GM23338 (cell line): ENCODE measurements at regions not wholly inside any gene's neighbourhood (a gene's known extent, or its start where the extent isn't known, plus 50 kb on each side); places are given as distances from the start of the nearest gene placed in this dataset.

ENCODE experiments used
- CREB1 ChIP-seq: fragments of 250-450 bp; sonication (Bioruptor Pico); IDR thresholded peaks from 2 replicates; pipeline ENCODE4 v1.5.0; 2020; ENCODE audit warnings: low read depth, mild to moderate bottlenecking, moderate library complexity
- CTCF ChIP-seq, 2 experiments: fragments of 200-600 bp in 1 of 2; sonication (generic) in 1 of 2; conservative IDR thresholded peaks; 2 replicates each; pipeline versions ENCODE4 v1.5.1 to v1.6.1; 2016 to 2017; ENCODE audit warnings: antibody characterized with exemption in 2 of 2, low read depth in 2 of 2, mild to moderate bottlenecking in 2 of 2, moderate library complexity in 1 of 2
- EZH2phosphoT487 ChIP-seq: fragments of 200-600 bp; sonication (generic); IDR thresholded peaks from one replicate; pipeline ENCODE4 v1.8.1; 2018; ENCODE audit warnings: antibody characterized with exemption; ENCODE audit not compliant: unreplicated experiment
- JUNB ChIP-seq: IDR thresholded peaks from one replicate; pipeline ENCODE4 v1.6.1; 2016; ENCODE audit warnings: antibody characterized with exemption; ENCODE audit not compliant: unreplicated experiment
- NANOG ChIP-seq: IDR thresholded peaks from 2 replicates; pipeline ENCODE4 v1.6.1; 2016; ENCODE audit warnings: antibody characterized with exemption, borderline replicate concordance
- POLR2AphosphoS5 ChIP-seq: IDR thresholded peaks from 2 replicates; pipeline ENCODE4 v1.6.1; 2016; ENCODE audit warnings: antibody characterized with exemption, low read depth
- REST ChIP-seq: IDR thresholded peaks from one replicate; pipeline ENCODE4 v1.6.1; 2018; ENCODE audit warnings: antibody characterized with exemption; ENCODE audit not compliant: unreplicated experiment
- STAT1 ChIP-seq: IDR thresholded peaks from one replicate; pipeline ENCODE4 v1.6.1; 2016; ENCODE audit warnings: antibody characterized with exemption; ENCODE audit not compliant: unreplicated experiment
- ZNF331 ChIP-seq: fragments of 250-450 bp; sonication (Bioruptor Pico); IDR thresholded peaks from 2 replicates; pipeline ENCODE4 v1.5.0; 2020; ENCODE audit warnings: low read depth, mild to moderate bottlenecking, moderate library complexity
- ZNF462 ChIP-seq: fragments of 250-450 bp; sonication (Bioruptor Pico); IDR thresholded peaks from 2 replicates; pipeline ENCODE4 v1.5.0; 2020; ENCODE audit warnings: mild to moderate bottlenecking, moderate library complexity

- TF ChIP-seq ZNF462 (CRISPR knock-in tag) (no peak), STAT1 (no peak), NANOG (no peak), ZNF331 (CRISPR knock-in tag) (no peak), JUNB (no peak), EZH2phosphoT487 (no peak), CREB1 (CRISPR knock-in tag) (no peak), CTCF (conservative IDR thresholded peaks at IDR 0.05; ENCODE audit: low read depth in 2 of 2) (no peak), REST (no peak), POLR2AphosphoS5 (no peak)
Observed at GRCh38 chrX:102008901-102009300, 77.1 kb upstream of the ZMAT1 start (continued).
